Inflammatory macrophage treated with lipopolysaccharide for 4 hours (primary cell): ENCODE measurements at regions not wholly inside any gene's neighbourhood (a gene's known extent, or its start where the extent isn't known, plus 50 kb on each side); places are given as distances from the start of the nearest gene placed in this dataset.
"Not testable (repeated sequence)": the region's sequence is repeated elsewhere in the genome, so short reads cannot be mapped to it uniquely, and the experiment has no call there.

Source experiments
- DNase-seq: peaks from one replicate; pipeline ENCODE4 v3.0.0-alpha.2; 2020

- DNase-seq = no peak
These were observed 88.0 kb downstream of the ACTBL2 start for GRCh38 chr5:57394421-57395210.

- no peak for DNase-seq
These were observed 95.7 kb downstream of the ACTBL2 start for GRCh38 chr5:57386958-57387357.

GRCh38 chr5:57383093-57383861 is 99.3 kb downstream of the ACTBL2 start:
- no peak for DNase-seq

GRCh38 chr5:57382655-57383054 is 100.0 kb downstream of the ACTBL2 start:
- DNase-seq = no peak

- DNase-seq = no peak
These were observed 112.2 kb downstream of the ACTBL2 start for GRCh38 chr5:57370376-57370775.

GRCh38 chr5:57368010-57368409 is 114.6 kb downstream of the ACTBL2 start:
- DNase-seq = no peak

- no peak for DNase-seq
These were observed 115.9 kb downstream of the ACTBL2 start for GRCh38 chr5:57366744-57367143.

- DNase-seq = no peak
These were observed 119.7 kb downstream of the ACTBL2 start for GRCh38 chr5:57362951-57363350.

- no peak for DNase-seq
These were observed 121.7 kb downstream of the ACTBL2 start for GRCh38 chr5:57360871-57361270.

GRCh38 chr5:57358796-57359592 is 123.6 kb downstream of the ACTBL2 start:
- DNase-seq = no peak

- not testable (repeated sequence) for DNase-seq
These were observed 125.8 kb downstream of the ACTBL2 start for GRCh38 chr5:57356850-57357249.

- no peak for DNase-seq
These were observed 133.4 kb downstream of the ACTBL2 start for GRCh38 chr5:57349214-57349613.

GRCh38 chr5:57348376-57349140 is 134.1 kb downstream of the ACTBL2 start:
- DNase-seq = no peak

- no peak for DNase-seq
These were observed 136.3 kb downstream of the ACTBL2 start for GRCh38 chr5:57346328-57346727.

- no peak for DNase-seq
These were observed 141.1 kb downstream of the ACTBL2 start for GRCh38 chr5:57341380-57341979.

- DNase-seq = peak; percentile 3
These were observed 141.9 kb downstream of the ACTBL2 start for GRCh38 chr5:57340681-57341080.

GRCh38 chr5:57339521-57339920 is 143.1 kb downstream of the ACTBL2 start:
- no peak for DNase-seq

GRCh38 chr5:57338868-57339340 is 143.7 kb downstream of the ACTBL2 start:
- DNase-seq = no peak

GRCh38 chr5:57338068-57338867 is 144.3 kb downstream of the ACTBL2 start:
- DNase-seq = peak; percentile 22

GRCh38 chr5:57335092-57335660 is 147.4 kb downstream of the ACTBL2 start:
- DNase-seq = no peak

GRCh38 chr5:57334475-57334874 is 148.1 kb downstream of the ACTBL2 start:
- DNase-seq = no peak
